GM12891 (cell line): ENCODE measurements at regions not wholly inside any gene's neighbourhood (a gene's known extent, or its start where the extent isn't known, plus 50 kb on each side); places are given as distances from the start of the nearest gene placed in this dataset.
"Not testable (repeated sequence)": the region's sequence is repeated elsewhere in the genome, so short reads cannot be mapped to it uniquely, and the experiment has no call there.

Experiments used
- DNase-seq: peaks from one replicate; pipeline ENCODE4 v3.0.0; 2011; ENCODE audit warnings: low spot score; ENCODE audit not compliant: insufficient read length
- FAIRE-seq: peaks from 2 replicates; lab custom pipeline; 2011; peaks lifted over from hg19 to GRCh38; lab: Jason Lieb, UNC
- PAX5 ChIP-seq: IDR thresholded peaks from 2 replicates; pipeline ENCODE4 v1.6.1; 2011; ENCODE audit warnings: low read length, moderate library complexity, mild to moderate bottlenecking; ENCODE audit not compliant: insufficient read depth, severe bottlenecking
- POLR2A ChIP-seq: IDR thresholded peaks from 2 replicates; pipeline ENCODE4 v1.6.1; 2011; ENCODE audit warnings: low read depth, low read length, control low read depth
- POLR2AphosphoS5 ChIP-seq: IDR thresholded peaks from 2 replicates; pipeline ENCODE4 v1.6.1; 2011; ENCODE audit warnings: low read depth, low read length, control low read depth
- POU2F2 ChIP-seq: IDR thresholded peaks from 2 replicates; pipeline ENCODE4 v1.6.1; 2011; ENCODE audit warnings: low read depth, mild to moderate bottlenecking, control low read depth, low read length, moderate library complexity
- SPI1 ChIP-seq: IDR thresholded peaks from 2 replicates; pipeline ENCODE4 v1.6.1; 2011; ENCODE audit warnings: low read depth, low read length, control low read depth
- TAF1 ChIP-seq: IDR thresholded peaks from 2 replicates; pipeline ENCODE4 v1.6.1; 2011; ENCODE audit warnings: low read depth, low read length, control low read depth

- FAIRE-seq, result no peak
- TF ChIP-seq POLR2AphosphoS5 (no peak), POLR2A (no peak), SPI1 (no peak), PAX5 (no peak), TAF1 (no peak), POU2F2 (no peak)
Measured at GRCh38 chr5:112034421-112034979, 277.5 kb upstream of the NREP start.

GRCh38 chr5:112026879-112027278, 269.9 kb upstream of the NREP start:
- not testable (repeated sequence) for FAIRE-seq, DNase-seq

More at GRCh38 chr5:112034421-112034979, 277.5 kb upstream of the NREP start:
- no peak for DNase-seq

DNA sequence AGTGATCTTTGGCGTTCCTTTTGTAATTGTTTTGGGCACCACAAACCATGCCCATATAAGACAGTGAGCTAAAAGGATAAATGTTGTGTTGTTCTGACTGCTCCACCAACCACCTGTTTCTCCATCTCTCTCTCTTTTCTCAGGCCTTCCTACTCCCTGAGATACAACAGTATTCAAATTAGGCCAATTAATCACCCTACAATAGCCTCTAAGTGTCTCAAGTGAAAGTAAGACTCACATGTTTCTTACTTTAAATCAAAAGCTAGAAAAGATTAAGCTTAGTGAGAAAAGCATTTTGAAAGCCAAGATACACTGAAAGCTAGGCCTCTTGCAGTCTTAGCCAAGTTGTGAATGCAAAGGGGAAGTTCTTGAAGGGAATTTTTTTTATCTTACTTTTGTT, 268.8 kb upstream of the NREP start:
- DNase-seq, result no peak
- no peak for FAIRE-seq
- TF ChIP-seq POLR2A (no peak), POU2F2 (no peak), TAF1 (no peak), POLR2AphosphoS5 (no peak), PAX5 (no peak), SPI1 (no peak)

DNA sequence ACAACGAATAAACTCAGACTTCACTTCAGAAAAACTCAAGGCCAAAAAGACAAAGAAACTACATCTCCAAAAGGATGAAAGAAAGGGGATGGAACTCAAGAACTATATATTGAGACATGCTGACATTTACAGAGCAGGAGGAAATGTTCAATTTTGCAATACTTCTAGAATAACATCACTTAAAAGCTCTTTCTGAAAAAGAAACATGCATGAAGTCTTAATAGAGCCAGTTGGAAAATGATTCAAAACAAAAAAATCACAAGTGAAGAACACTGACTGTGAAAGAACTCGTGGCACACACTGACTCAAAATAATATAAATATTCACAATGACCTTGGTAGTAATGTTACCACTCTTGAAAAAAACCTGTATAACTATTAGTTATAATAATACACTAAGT, 267.8 kb upstream of the NREP start:
- TF ChIP-seq POU2F2, result no peak
- TF ChIP-seq PAX5, result no peak
- no peak for TF ChIP-seq POLR2A
- TF ChIP-seq SPI1, result no peak
- TF ChIP-seq TAF1, result no peak
- no peak for TF ChIP-seq POLR2AphosphoS5
- no peak for DNase-seq
- FAIRE-seq, result no peak

- DNase-seq (no peak), FAIRE-seq (no peak)
- TF ChIP-seq POU2F2, result no peak
- no peak for TF ChIP-seq TAF1
- no peak for TF ChIP-seq POLR2AphosphoS5
- no peak for TF ChIP-seq POLR2A
- no peak for TF ChIP-seq PAX5
- TF ChIP-seq SPI1, result no peak
Measured at GRCh38 chr5:112024221-112024620, 267.2 kb upstream of the NREP start.

- no peak for TF ChIP-seq POLR2AphosphoS5
- TF ChIP-seq SPI1, result no peak
- no peak for TF ChIP-seq POLR2A
- no peak for TF ChIP-seq PAX5
- no peak for TF ChIP-seq POU2F2
- TF ChIP-seq TAF1, result no peak
- no peak for FAIRE-seq
- no peak for DNase-seq
Measured at GRCh38 chr5:112023766-112024165, 266.8 kb upstream of the NREP start.

GRCh38 chr5:112018846-112019245, 261.9 kb upstream of the NREP start:
- FAIRE-seq (no peak), DNase-seq (no peak)
- TF ChIP-seq POLR2A, result no peak
- 0 out of 2 replicates have a peak, but pooled peaks have one; percentile 7 for TF ChIP-seq SPI1
- TF ChIP-seq PAX5, result no peak
- no peak for TF ChIP-seq POLR2AphosphoS5
- no peak for TF ChIP-seq TAF1
- no peak for TF ChIP-seq POU2F2

- DNase-seq (no peak), FAIRE-seq (no peak)
- TF ChIP-seq TAF1 (no peak), POLR2A (no peak), POLR2AphosphoS5 (no peak), POU2F2 (no peak), PAX5 (no peak), SPI1 (no peak)
Measured at GRCh38 chr5:112016980-112017379, 260.0 kb upstream of the NREP start.

- DNase-seq, result no peak
- no peak for TF ChIP-seq PAX5
- TF ChIP-seq POLR2AphosphoS5, result no peak
- no peak for TF ChIP-seq SPI1
- TF ChIP-seq TAF1, result no peak
- TF ChIP-seq POLR2A, result no peak
- no peak for TF ChIP-seq POU2F2
- no peak for FAIRE-seq
Measured at GRCh38 chr5:112014783-112015395, 257.9 kb upstream of the NREP start.

GRCh38 chr5:112013660-112014059, 256.7 kb upstream of the NREP start:
- TF ChIP-seq POLR2AphosphoS5, result no peak
- no peak for TF ChIP-seq TAF1
- TF ChIP-seq PAX5, result no peak
- FAIRE-seq, result no peak
- no peak for DNase-seq
